ENCODE measurements at regions not wholly inside any gene's neighbourhood (a gene's known extent, or its start where the extent isn't known, plus 50 kb on each side); places are given as distances from the start of the nearest gene placed in this dataset.

GRCh38 chr10:28924717-28925116, 247.4 kb downstream of the BAMBI start (continued):
- TF ChIP-seq POU2F2 (IDR thresholded peaks at IDR 0.05; ENCODE audit: borderline replicate concordance, low read depth, low read length) (no peak), ZNF24 (IDR thresholded peaks at IDR 0.05) (no peak), ETV6 (conservative IDR thresholded peaks at IDR 0.05 in 1 of 2, IDR thresholded peaks at IDR 0.05 in 1 of 2; ENCODE audit: borderline replicate concordance in 1 of 2, low read depth in 1 of 2) (no peak), HDGF (IDR thresholded peaks at IDR 0.05) (no peak), IRF4 (IDR thresholded peaks at IDR 0.05; ENCODE audit: low read depth, low read length) (no peak), HCFC1 (IDR thresholded peaks at IDR 0.05; ENCODE audit: low read length) (no peak), IKZF2 (IDR thresholded peaks at IDR 0.05) (no peak)

DNA sequence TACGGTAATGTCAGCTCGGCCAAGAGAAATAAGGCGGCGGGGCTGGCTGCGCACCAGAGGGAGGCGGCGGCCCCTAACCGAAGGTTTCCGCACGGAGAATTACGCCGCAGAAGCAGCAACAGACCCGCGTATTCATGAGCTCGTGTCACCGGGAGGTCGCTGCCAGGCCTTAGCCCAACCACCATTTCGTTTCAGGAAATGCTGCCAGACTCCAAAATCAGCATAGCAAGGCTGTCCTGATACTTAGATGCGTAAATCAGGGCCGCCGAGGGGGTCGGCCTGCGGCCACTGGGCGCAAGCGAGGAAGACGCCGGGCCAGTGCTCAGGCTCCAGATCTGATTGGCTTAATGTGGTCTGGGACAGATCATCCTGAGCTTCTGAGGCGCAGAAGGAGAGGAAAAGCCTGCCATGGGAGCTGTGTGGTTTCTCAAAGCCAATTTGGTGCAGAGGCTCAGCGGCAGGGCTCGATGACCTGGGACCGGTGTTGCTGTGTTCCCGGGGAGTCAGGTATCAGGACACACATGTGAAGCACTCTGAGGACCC, 247.9 kb downstream of the BAMBI start:
- RAD21 ChIA-PET (ENCODE audit: unreplicated experiment) = no interaction called here
- SMC1A ChIA-PET (ENCODE audit: uncharacterized antibody, unreplicated experiment) = no interaction called here
- no peak overlapping the region for H3K27ac ChIP-seq (ENCODE audit: control insufficient read depth, insufficient read depth)
- no peaks in the 10 kb centered on the region for H3K79me2 ChIP-seq (ENCODE audit: control insufficient read depth, insufficient read depth, low read length)
- WGBS (ENCODE audit: insufficient coverage, insufficient replicate concordance, low lambda C conversion rate, missing lambda C conversion rate) = 71% methylated on average over 32 of the region's 32 CpGs
- H3K36me3 ChIP-seq (ENCODE audit: control insufficient read depth in 2 of 2, insufficient read depth in 2 of 2, low read length in 1 of 2) = no peaks in the 10 kb centered on the region
- POLR2A ChIA-PET = no interaction called here
- no peaks in the 10 kb centered on the region for H3K9me3 ChIP-seq (replicated peaks; ENCODE audit: control insufficient read depth, insufficient read depth, low read length)
- DNase-seq (ENCODE audit: low read depth, low spot score) (no peak), FAIRE-seq (no peak), ATAC-seq (no peak)
- no peak overlapping the region for H2AFZ ChIP-seq (ENCODE audit: control insufficient read depth, low read depth, low read length)
- H3K4me1 ChIP-seq (ENCODE audit: control insufficient read depth, insufficient read depth, low read length) = no peaks in the 10 kb centered on the region
- BruUV-seq (replicated peaks) = no TSS peak
- in situ Hi-C loops (cut with MboI) = no loop called here
- no peak overlapping the region for H3K4me3 ChIP-seq
- no peak overlapping the region for H3K4me2 ChIP-seq (ENCODE audit: control insufficient read depth, insufficient read depth)
- H4K20me1 ChIP-seq (ENCODE audit: control insufficient read depth, insufficient read depth) = no peaks in the 10 kb centered on the region
- H3K9ac ChIP-seq (ENCODE audit: control insufficient read depth, insufficient read depth, low read length) = no peak overlapping the region
- intact Hi-C loops (cut with micrococcal nuclease; ENCODE audit: unreplicated experiment) = no loop called here
- H3K27me3 ChIP-seq (replicated peaks in 1 of 2; ENCODE audit: control insufficient read depth in 2 of 2, insufficient read depth in 2 of 2, low read length in 1 of 2) = no peaks in the 10 kb centered on the region
- CTCF ChIA-PET = no interaction called here
- TF ChIP-seq SPI1 (IDR thresholded peaks at IDR 0.05; ENCODE audit: borderline replicate concordance, insufficient read depth, low read depth, low read length) = no peak
- TF ChIP-seq HDAC2 (IDR thresholded peaks at IDR 0.05) = no peak
- TF ChIP-seq IRF4 (IDR thresholded peaks at IDR 0.05; ENCODE audit: low read depth, low read length) = no peak
- no peak for TF ChIP-seq NFIC (IDR thresholded peaks at IDR 0.05; ENCODE audit: low read depth, low read length)
- no peak for TF ChIP-seq CEBPZ (IDR thresholded peaks at IDR 0.05; ENCODE audit: low read depth, low read length)
- TF ChIP-seq, protein P1, sequence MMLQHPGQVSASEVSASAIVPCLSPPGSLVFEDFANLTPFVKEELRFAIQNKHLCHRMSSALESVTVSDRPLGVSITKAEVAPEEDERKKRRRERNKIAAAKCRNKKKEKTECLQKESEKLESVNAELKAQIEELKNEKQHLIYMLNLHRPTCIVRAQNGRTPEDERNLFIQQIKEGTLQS (IDR thresholded peaks at IDR 0.05; ENCODE audit: borderline replicate concordance, extremely low read depth, low read depth, low read length) = no peak
- no peak for TF ChIP-seq POLR2A (IDR thresholded peaks at IDR 0.05; ENCODE audit: low read depth, low read length)
- TF ChIP-seq, protein P2, sequence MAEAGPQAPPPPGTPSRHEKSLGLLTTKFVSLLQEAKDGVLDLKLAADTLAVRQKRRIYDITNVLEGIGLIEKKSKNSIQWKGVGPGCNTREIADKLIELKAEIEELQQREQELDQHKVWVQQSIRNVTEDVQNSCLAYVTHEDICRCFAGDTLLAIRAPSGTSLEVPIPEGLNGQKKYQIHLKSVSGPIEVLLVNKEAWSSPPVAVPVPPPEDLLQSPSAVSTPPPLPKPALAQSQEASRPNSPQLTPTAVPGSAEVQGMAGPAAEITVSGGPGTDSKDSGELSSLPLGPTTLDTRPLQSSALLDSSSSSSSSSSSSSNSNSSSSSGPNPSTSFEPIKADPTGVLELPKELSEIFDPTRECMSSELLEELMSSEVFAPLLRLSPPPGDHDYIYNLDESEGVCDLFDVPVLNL (IDR thresholded peaks at IDR 0.05; ENCODE audit: low read depth, low read length) = no peak
- TF ChIP-seq BACH1 (IDR thresholded peaks at IDR 0.05; ENCODE audit: borderline replicate concordance) = no peak
- no peak for TF ChIP-seq POU2F2 (IDR thresholded peaks at IDR 0.05; ENCODE audit: borderline replicate concordance, low read depth, low read length)
- TF ChIP-seq EP300 (IDR thresholded peaks at IDR 0.05; ENCODE audit: borderline replicate concordance in 1 of 2, control insufficient read depth in 1 of 2, low read depth in 2 of 2, low read length in 2 of 2) = no peak
- no peak for TF ChIP-seq NKRF (conservative IDR thresholded peaks at IDR 0.05)

Data from GM12878 (cell line).